Endothelial cell of umbilical vein (primary cell): ENCODE measurements at regions not wholly inside any gene's neighbourhood (a gene's known extent, or its start where the extent isn't known, plus 50 kb on each side); places are given as distances from the start of the nearest gene placed in this dataset.

Experiments used
- BruUV-seq: library from RNA; stranded (reverse); fragments of 400-500 nt; replicated peaks from 2 replicates; lab custom pipeline; 2021; lab: Mats Ljungman, UMichigan
- CTCF ChIA-PET: fragments of 300-600, 350-600 bp; sonication (Branson Sonifier 250); formaldehyde crosslinking; loops from one replicate; lab custom pipeline; 2021; ENCODE audit warnings: antibody characterized with exemption, inconsistent platforms; lab: Charles Lee
- POLR2A ChIA-PET: fragments of 300-600, 350-600 bp; sonication (Branson Sonifier 250); formaldehyde crosslinking; loops from one replicate; lab custom pipeline; 2021; ENCODE audit warnings: antibody characterized with exemption, inconsistent platforms; lab: Charles Lee
- DNase-seq: peaks from one replicate; pipeline ENCODE4 v3.0.0-alpha.2; 2011; ENCODE audit warnings: low read depth, low spot score
- FAIRE-seq: peaks from 2 replicates; lab custom pipeline; 2011; peaks lifted over from hg19 to GRCh38; lab: Jason Lieb, UNC
- H2AFZ ChIP-seq: 2 replicates; pipeline ENCODE4 v1.6.0; 2012; ENCODE audit warnings: low read depth, low read length, control low read depth, inconsistent platforms
- H3K27ac ChIP-seq: 2 replicates; pipeline ENCODE4 v1.5.1; 2011; ENCODE audit warnings: low read depth, mild to moderate bottlenecking, control low read depth, low read length, moderate library complexity; ENCODE audit not compliant: insufficient read depth
- H3K27me3 ChIP-seq, 2 experiments: 2 replicates each; pipeline versions ENCODE4 v1.6.0 to v1.6.1; 2011; ENCODE audit warnings: low read length in 2 of 2, mixed read lengths in 1 of 2; ENCODE audit not compliant: control insufficient read depth in 2 of 2, insufficient read depth in 2 of 2
- H3K36me3 ChIP-seq, 2 experiments: 2 replicates in 1 of 2; 3 replicates in 1 of 2; pipeline ENCODE4 v1.5.1; 2011; ENCODE audit warnings: low read length in 2 of 2, mild to moderate bottlenecking in 1 of 2, moderate library complexity in 1 of 2; ENCODE audit not compliant: control insufficient read depth in 2 of 2, insufficient read depth in 2 of 2; ENCODE audit errors: extremely low read depth in 1 of 2
- H3K4me1 ChIP-seq: 3 replicates; pipeline ENCODE4 v1.5.1; 2011; ENCODE audit warnings: mild to moderate bottlenecking, low read length; ENCODE audit not compliant: control insufficient read depth, insufficient read depth; ENCODE audit errors: extremely low read depth
- H3K4me2 ChIP-seq: 2 replicates; pipeline ENCODE4 v1.6.1; 2011; ENCODE audit warnings: low read length, control low read depth, mixed read lengths; ENCODE audit not compliant: insufficient read depth
- H3K4me3 ChIP-seq, 3 experiments: fragments of 200-600 bp in 1 of 3; sonication (generic), shearing (Covaris generic) in 1 of 3; replicated peaks in 1 of 3; 2 replicates each; pipeline ENCODE4 v1.5.1; 2011 to 2016; ENCODE audit warnings: control low read depth in 3 of 3, low read length in 3 of 3, mild to moderate bottlenecking in 2 of 3, inconsistent platforms in 1 of 3, low read depth in 1 of 3, moderate library complexity in 1 of 3; ENCODE audit not compliant: insufficient read depth in 1 of 3
- H3K79me2 ChIP-seq: 2 replicates; pipeline ENCODE4 v1.6.0; 2012; ENCODE audit warnings: low read length, inconsistent platforms; ENCODE audit not compliant: control insufficient read depth, insufficient read depth
- H3K9ac ChIP-seq: replicated peaks from 2 replicates; pipeline ENCODE3; 2011; ENCODE audit warnings: low read length, control low read depth; ENCODE audit not compliant: insufficient read depth; ENCODE audit errors: extremely low read depth
- H3K9me1 ChIP-seq: replicated peaks from 3 replicates; pipeline ENCODE4 v1.6.0; 2011; ENCODE audit warnings: mild to moderate bottlenecking, low read length; ENCODE audit not compliant: control insufficient read depth, insufficient read depth; ENCODE audit errors: extremely low read depth
- H3K9me3 ChIP-seq: replicated peaks from 2 replicates; pipeline ENCODE4 v1.5.1; 2012; ENCODE audit warnings: low read length, inconsistent platforms; ENCODE audit not compliant: control insufficient read depth, insufficient read depth
- H4K20me1 ChIP-seq: replicated peaks from 2 replicates; pipeline ENCODE3; 2011; ENCODE audit warnings: mild to moderate bottlenecking, low read length; ENCODE audit not compliant: control insufficient read depth, insufficient read depth; ENCODE audit errors: extremely low read depth
- CTCF ChIP-seq, 2 donors: IDR thresholded peaks; 1 replicate in 1 of 2; 2 replicates in 1 of 2; pipeline ENCODE4 v1.5.1; 2011; ENCODE audit warnings: low read length in 2 of 2, mild to moderate bottlenecking in 2 of 2, moderate library complexity in 2 of 2, control low read depth in 1 of 2, inconsistent platforms in 1 of 2, low read depth in 1 of 2; ENCODE audit not compliant: insufficient read depth in 1 of 2; ENCODE audit errors: extremely low read depth in 1 of 2
- EZH2 ChIP-seq: IDR thresholded peaks from 2 replicates; pipeline ENCODE4 v1.6.1; 2012; ENCODE audit warnings: borderline replicate concordance, low read depth, mild to moderate bottlenecking, moderate library complexity, low read length, inconsistent platforms; ENCODE audit not compliant: severe bottlenecking
- FOS ChIP-seq: IDR thresholded peaks from 2 replicates; pipeline ENCODE4 v1.6.1; 2011; ENCODE audit warnings: mild to moderate bottlenecking, low read length, moderate library complexity, borderline replicate concordance; ENCODE audit not compliant: insufficient read depth
- JUN ChIP-seq: IDR thresholded peaks from 2 replicates; pipeline ENCODE4 v1.6.1; 2011; ENCODE audit warnings: borderline replicate concordance, low read depth; ENCODE audit not compliant: insufficient read length, insufficient read depth
- MAX ChIP-seq: IDR thresholded peaks from 2 replicates; pipeline ENCODE4 v1.6.1; 2011; ENCODE audit not compliant: insufficient read depth, insufficient read length
- MYC ChIP-seq: IDR thresholded peaks from one replicate; pipeline ENCODE4 v1.6.1; 2011; ENCODE audit warnings: mild to moderate bottlenecking, low read depth, low read length
- POLR2A ChIP-seq: IDR thresholded peaks from 2 replicates; pipeline ENCODE4 v1.6.1; 2012; ENCODE audit warnings: low read depth, mild to moderate bottlenecking, control low read depth, low read length
- dilution Hi-C: fragments of 300-500 bp; cut with MboI; formaldehyde crosslinking; loops from one replicate; pipeline ENCODE4 v1.15.0; 2019; ENCODE audit warnings: low sequenced_read_pairs; ENCODE audit not compliant: extremely low pct_ligation_motif_present
- intact Hi-C: fragments of 100-400 bp; cut with micrococcal nuclease; formaldehyde crosslinking; loops from one replicate; pipeline ENCODE4 v1.10.0; 2022

GRCh38 chr14:65261946-65262345 is 150.6 kb upstream of the FUT8 start:
- no peak overlapping the region for H3K4me2 ChIP-seq
- no peaks in the 10 kb centered on the region for H4K20me1 ChIP-seq
- H3K36me3 ChIP-seq = no peaks in the 10 kb centered on the region
- no peak for FAIRE-seq
- dilution Hi-C loops = no loop called here
- POLR2A ChIA-PET = no interaction called here
- intact Hi-C loops = no loop called here
- H3K4me3 ChIP-seq = no peak overlapping the region
- TF ChIP-seq EZH2 = no peak
- no peak for TF ChIP-seq MYC
- TF ChIP-seq POLR2A = no peak
- TF ChIP-seq MAX = no peak
- TF ChIP-seq JUN = no peak
- DNase-seq = no peak
- BruUV-seq = no TSS peak
- H3K4me1 ChIP-seq = peaks cover 22% of the 10 kb centered on the region
- H2AFZ ChIP-seq = no peak overlapping the region
- H3K79me2 ChIP-seq = no peaks in the 10 kb centered on the region
- no peak overlapping the region for H3K9ac ChIP-seq
- no peaks in the 10 kb centered on the region for H3K9me1 ChIP-seq
- no peaks in the 10 kb centered on the region for H3K9me3 ChIP-seq
- no peak overlapping the region for H3K27ac ChIP-seq
- no peaks in the 10 kb centered on the region for H3K27me3 ChIP-seq
- CTCF ChIA-PET = no interaction called here

- no peak overlapping the region for H2AFZ ChIP-seq
- H3K27ac ChIP-seq = no peak overlapping the region
- intact Hi-C loops = no loop called here
- no TSS peak for BruUV-seq
- H3K4me2 ChIP-seq = no peak overlapping the region
- FAIRE-seq = peak; percentile 31
- no peaks in the 10 kb centered on the region for H3K27me3 ChIP-seq
- no peak overlapping the region for H3K4me3 ChIP-seq
- H3K4me1 ChIP-seq = peaks cover 9% of the 10 kb centered on the region
- dilution Hi-C loops = no loop called here
- ChIA-PET CTCF (interaction anchor here (1.0 kb wide), 1 partner anchor 33 kb away, joined by 3 read pairs; no protein-coding TSS in a partner anchor), POLR2A (no interaction called here)
- peak; percentile 40 for DNase-seq
- no peaks in the 10 kb centered on the region for H3K9me1 ChIP-seq
- no peaks in the 10 kb centered on the region for H3K36me3 ChIP-seq
- no peaks in the 10 kb centered on the region for H4K20me1 ChIP-seq
- H3K79me2 ChIP-seq = no peaks in the 10 kb centered on the region
- no peaks in the 10 kb centered on the region for H3K9me3 ChIP-seq
- H3K9ac ChIP-seq = no peak overlapping the region
- TF ChIP-seq POLR2A (no peak), CTCF (IDR thresholded peaks at IDR 0.05; ENCODE audit: extremely low read depth in 1 of 2, insufficient read depth in 1 of 2, low read depth in 1 of 2, low read length in 2 of 2) (no peak), FOS (peak; percentile 48)
Observed at GRCh38 chr14:65263177-65263788, 149.2 kb upstream of the FUT8 start.
